HG02938 (cell line): ENCODE measurements at regions not wholly inside any gene's neighbourhood (a gene's known extent, or its start where the extent isn't known, plus 50 kb on each side); places are given as distances from the start of the nearest gene placed in this dataset.

Experiments used
- ATAC-seq: cut with Tn5 transposase; IDR thresholded peaks from one replicate; pipeline ENCODE4 v1.9.1; 2021; ENCODE audit warnings: mild to moderate bottlenecking, moderate library complexity; ENCODE audit not compliant: unreplicated experiment

DNA sequence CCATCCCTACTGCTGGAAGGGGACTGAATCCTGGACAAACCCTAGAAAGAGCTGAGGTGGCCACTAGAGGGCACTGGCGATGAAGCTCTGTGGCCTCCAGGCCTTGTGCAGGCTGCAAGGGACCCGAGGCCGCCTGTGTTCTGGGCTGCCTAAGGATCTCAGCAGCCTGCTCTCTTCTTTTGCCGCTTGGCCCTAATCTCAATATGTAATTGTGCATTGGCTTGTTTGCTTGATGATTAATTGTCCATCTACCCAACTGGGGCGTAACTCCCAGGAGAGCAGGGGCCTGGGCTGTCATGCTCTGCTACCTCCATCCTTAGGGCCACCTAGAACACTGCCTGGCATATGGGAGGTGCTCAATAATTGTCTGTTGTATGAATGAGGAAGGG is 73.8 kb downstream of the SYNE3 start:
- ATAC-seq = peak; percentile 84

DNA sequence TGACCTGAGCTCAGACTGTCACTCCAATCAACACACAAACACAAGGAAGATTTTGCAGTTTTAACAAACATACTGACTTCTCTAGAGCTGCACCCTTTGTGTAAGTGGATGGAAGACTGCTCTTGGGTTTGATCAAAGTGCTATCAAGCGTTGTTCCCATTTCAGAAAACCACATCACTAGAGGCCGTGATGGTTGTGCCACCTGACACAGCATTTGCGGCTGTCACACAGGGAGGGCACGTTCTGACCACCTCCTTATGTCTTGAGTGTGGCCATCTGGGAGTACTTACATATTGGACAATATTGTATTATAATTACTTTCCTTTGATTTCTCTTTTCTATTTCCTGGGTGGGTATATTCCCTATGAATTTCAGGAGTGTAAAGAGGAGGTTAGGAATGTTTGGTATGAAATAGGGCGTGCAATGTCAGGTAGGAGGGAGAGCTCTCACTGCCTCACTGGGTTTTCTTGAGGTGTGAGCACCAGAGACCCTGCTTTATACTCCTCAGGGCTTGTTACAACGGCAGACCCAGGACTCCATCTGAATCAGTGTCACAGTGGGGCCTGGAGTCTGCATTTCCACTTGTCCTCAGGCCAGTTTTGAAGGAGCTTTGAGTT is 74.3 kb downstream of the SYNE3 start:
- no peak for ATAC-seq

- ATAC-seq = no peak
Observed at GRCh38 chr14:95440951-95441350, 75.5 kb downstream of the SYNE3 start.

DNA sequence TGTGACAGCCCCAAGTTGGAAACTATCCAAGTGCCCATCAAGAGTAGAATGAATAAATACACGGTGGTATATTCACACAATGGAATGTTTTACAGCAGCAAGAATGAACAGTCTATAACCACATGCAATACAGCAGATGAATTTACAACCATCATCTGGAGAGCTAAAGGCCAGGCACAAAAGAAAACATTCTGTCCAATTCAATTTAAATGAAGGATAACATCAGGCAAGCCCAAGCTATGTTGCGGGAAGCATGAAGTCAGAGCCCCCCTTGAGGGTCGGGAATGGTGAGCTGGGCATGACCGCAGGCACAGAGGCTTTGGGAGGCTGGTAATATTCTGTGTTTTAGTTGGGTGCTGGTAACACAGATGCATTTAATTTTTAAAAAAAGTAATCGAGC is 76.0 kb downstream of the SYNE3 start:
- no peak for ATAC-seq

GRCh38 chr14:95439881-95440280 is 76.6 kb downstream of the SYNE3 start:
- no peak for ATAC-seq

GRCh38 chr14:95437715-95438114 is 78.7 kb downstream of the SYNE3 start:
- ATAC-seq = no peak

DNA sequence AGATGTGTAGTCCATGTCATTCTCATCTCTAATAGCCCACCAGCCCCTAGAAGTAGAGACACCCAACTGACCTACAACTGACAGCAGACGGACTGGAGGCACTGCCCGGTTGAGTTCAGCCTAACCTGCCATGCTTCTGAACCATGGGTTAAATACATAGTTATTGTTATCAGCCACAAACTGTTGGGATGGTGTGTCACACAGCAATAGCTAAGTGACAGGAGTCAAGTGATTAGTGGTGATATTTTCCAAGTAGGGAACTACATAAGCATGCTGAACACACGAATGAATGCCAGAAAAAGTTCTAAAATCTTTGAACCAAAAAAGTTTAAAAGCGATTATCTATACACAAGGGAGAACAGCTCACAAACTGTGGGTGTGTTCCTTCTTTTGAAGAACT is 80.1 kb downstream of the SYNE3 start:
- ATAC-seq = no peak

DNA sequence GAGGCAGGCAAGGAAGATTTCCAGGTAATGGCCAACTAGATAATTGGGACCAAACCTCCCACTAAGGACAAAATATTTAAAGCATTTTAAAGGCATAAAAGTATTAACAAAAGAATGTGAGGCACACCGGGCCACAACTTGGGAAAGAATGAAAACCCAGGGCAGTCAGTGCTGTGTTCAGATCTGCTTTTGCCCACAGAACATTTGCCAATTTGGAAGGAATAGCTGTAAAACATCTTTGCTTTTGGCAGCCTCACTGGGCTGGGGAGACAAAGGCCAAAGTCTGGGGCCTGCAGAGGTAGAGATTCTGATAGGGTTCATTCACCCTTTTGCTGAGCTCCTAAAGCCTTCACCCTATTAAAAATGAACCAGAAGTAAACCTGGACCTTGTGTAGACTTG is 82.3 kb downstream of the SYNE3 start:
- ATAC-seq = no peak

DNA sequence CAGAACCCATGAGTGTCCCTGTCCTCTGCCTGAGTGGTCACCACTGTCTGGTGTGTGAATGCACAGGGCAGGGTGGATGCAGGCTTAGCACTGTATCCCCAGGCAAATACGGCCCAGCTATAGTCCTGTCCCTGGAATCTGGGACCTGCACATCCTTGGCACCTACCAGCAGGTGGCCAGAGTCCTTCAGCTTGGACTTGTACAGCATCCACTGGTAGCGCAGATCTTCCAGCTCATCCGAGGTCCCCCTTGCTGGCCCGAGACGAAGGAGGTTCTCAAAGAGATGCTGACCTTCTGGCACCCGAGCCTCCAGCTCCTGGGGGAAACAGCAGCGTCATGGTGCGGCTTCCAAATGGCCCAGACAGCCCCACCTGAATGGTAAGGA is 83.4 kb downstream of the SYNE3 start:
- no peak for ATAC-seq

DNA sequence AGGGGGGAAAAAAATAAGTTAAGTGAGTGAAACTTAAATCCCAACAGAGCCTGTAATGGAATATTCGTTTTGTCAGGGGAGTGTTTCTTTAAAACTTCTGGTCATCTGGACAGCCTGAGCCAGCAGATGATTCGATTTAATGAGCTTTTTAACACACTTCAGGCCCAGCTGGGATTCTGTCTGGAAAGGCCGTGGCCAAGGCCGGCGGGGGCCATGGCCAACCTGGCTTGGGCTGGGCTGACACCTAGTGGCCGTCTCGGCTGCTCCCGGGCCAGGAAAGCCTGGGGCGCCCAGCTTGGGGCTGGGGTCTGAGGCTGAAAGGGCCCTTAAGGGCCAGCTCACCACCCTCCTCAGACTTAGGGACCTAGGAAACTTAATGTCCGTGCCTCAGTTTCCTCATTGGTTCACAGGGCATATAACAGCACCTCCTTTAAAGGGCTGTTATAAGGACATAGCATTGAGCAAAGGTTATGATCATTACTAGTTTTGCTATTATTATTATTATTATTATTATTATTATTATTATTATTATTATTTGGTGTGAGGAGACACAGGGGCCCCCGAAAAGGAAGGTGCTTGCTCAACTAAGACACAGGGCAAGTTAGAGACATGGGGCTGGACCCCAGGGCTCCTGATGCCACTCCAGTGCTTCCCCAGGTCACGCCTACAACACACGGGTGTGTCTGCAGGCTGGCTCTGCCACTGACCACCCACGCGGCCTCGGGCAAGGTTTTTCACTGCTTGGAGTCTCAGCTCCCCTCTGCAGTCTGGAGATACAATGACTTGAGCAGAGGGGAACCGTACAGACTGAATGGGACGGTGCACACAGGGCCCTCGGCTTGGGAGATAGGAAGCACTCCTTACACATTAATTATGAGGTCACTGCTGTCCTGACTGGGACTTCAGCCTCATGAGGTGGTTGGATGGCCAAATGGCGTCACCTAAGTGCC is 84.0 kb downstream of the SYNE3 start:
- no peak for ATAC-seq

GRCh38 chr14:95431199-95432143 is 85.0 kb downstream of the SYNE3 start:
- ATAC-seq = no peak

DNA sequence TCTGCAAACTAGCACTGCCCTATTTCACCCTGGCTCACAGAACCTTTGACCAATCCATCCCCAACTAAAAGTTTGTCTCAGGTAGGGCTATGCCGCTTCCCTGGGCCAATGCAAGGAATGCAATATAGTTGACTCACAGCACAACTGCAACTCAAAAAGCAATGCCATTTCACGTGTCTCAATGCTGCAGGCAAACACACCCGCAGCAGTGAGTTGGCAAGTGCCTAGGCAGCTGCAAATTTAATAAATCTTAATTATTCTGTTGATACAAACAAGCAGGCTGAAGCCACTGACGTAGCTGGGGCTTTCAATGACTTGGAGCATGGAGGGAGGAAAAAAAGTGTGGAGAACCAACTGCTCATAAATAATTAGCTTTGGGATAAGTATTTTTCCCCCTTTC is 87.9 kb downstream of the SYNE3 start:
- no peak for ATAC-seq

DNA sequence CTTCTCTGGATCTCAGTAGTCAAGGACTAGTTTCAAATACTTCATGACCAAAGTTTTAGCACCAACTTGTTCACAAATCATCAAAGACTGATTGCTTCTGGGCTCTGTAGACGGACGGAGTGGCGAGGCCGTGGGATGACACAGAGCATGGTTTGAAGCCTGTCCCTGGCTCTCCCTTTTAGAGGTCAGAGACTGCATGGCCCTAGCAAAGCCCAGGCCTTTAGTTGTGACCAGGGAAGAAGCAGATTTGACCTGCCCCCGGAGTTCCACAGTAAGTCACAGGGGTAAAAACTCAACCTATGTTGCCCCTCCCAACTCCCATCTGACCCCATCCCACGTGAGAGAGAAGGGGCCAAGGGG is 90.4 kb downstream of the SYNE3 start:
- ATAC-seq = no peak

DNA sequence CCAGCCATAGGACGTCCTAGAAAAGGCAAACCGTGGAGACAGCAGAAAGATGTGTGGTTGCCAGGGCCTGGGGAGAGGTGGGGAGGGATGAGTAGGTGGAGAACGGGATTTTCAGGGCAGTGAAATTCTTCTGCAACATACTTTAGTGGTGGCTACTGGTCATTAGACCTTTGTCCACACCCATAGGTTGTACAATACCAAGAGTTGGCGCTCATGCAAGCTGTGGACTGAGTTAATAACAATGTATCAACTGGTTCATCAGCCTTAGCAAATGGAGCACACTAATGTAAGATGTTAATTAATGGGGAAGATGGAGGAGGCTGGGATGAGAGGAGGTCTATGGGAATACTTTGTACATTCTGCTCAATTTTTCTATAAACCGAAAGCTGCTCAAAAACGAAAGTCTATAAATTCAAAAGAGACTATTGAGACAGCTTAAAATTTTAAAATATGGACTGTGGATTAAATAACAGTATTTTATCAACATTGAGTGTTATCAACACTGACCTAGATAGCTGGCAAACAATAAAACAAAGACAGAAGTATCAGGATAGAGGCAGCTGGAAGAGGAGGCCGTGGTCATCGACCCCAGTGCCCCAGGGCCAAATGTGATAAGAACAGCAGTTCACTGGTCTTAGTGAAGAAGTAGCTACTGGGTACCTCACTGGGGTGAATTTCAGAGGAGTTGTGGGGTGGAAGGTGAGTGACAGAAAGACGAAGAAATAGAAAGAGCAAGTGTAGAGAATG is 90.9 kb downstream of the SYNE3 start:
- no peak for ATAC-seq

DNA sequence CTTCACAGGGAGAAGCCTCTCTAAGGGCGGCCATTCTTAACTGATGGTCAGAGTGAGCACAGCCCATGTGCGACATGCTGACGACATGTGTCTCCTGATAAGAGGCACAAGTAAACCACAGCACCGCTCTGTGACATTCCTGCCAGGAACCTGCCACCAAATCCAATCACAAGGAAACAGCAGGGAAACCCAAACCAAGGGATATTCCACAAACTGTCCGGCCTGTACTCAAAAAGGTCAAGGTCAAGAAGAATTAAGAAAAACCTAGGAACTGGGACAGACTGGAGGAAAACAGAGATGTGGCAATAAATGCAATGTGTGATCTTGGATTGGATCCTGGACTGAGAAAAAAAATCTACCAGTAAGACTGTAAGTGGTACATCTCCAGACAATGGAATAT is 91.9 kb downstream of the SYNE3 start:
- no peak for ATAC-seq

DNA sequence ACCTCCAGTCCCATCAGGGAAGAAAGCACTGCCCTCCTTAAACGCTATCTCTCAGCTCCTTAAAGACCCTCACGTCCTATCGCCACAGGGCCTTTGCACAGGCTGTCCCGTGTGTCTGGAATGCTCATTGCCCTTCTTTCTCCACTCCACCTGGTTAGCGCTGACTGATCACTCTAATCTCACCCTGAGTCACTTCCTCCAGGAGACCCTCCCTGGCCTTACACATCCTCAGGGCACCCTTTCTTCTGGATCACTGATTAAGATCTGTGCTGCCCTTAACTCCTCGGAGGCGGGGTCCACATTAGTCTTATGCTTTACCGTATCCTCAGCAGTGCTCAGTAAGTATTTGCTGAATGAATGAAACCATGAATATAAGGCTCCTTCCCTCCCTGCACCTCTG is 94.7 kb downstream of the SYNE3 start:
- no peak for ATAC-seq

DNA sequence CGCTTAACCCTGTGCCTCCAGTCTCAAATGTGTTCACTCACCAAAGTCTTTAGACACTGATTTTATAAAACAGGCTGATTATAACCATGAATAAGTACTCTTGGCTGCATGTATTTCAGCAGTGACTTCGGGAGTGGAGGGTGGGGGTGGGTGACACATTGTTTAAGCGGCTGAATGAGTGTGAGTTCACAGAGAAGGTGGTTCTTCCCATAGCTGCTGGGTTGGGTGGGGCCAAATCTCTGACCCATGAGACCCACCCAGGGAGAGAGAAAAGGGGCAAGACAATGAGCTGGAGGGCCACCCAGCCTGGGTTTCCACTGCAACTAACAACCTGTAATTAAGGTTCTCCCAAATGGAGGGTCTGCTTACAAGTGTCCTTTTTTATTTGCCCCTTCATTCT is 96.4 kb downstream of the SYNE3 start:
- no peak for ATAC-seq

DNA sequence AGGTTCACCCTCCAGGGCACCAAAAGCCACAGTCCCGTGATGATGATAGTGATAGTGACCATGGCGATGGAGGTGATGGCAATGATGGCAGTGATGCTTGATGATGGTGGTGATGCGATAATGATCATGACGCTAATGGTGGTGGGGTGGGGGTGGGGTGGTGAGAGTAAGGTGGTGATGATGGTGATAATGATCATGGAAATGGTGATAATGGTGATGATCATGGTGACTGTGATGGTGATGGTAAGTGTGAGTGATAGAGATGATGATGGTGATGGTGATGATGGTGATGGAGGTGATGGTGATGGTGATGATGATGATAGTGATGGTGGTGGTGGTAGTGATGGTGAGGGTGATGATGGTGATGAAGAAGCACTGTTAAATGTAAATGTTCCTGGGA is 96.9 kb downstream of the SYNE3 start:
- no peak for ATAC-seq

GRCh38 chr14:95418858-95419257 is 97.6 kb downstream of the SYNE3 start:
- no peak for ATAC-seq

GRCh38 chr14:95417492-95417891 is 97.8 kb upstream of the CLMN start:
- ATAC-seq = no peak

DNA sequence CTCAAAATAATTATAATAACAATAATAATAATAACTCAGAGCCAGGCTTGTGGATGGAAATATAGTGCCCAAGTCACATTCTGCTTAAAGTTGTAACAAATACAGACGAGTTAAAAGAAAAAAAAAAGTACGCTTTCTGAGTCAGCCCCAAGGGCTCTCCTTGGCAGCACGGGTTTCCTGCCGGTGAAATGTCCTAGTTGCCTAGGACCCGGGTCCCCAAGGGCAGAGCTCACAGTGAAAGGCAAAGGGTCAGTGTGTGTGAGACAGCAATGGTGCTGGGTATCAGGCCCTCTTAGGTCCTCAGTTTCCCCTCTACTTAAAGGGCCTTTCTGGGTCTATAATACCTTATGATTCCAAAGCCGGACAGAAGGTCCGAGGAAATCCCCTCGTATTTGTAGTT is 96.3 kb upstream of the CLMN start:
- ATAC-seq = no peak
